ENCODE measurements at regions not wholly inside any gene's neighbourhood (a gene's known extent, or its start where the extent isn't known, plus 50 kb on each side); places are given as distances from the start of the nearest gene placed in this dataset.

- no peak overlapping the region for H3K4me2 ChIP-seq (ENCODE audit: low read length)
Measured at GRCh38 chr12:93229494-93230325, 148.0 kb upstream of the NUDT4 start.

GRCh38 chr12:93230326-93230720 lies 147.4 kb upstream of the NUDT4 start:
- H3K27me3 ChIP-seq (ENCODE audit: insufficient read depth, low read length), result no peaks in the 10 kb centered on the region
- no peaks in the 10 kb centered on the region for H3F3A ChIP-seq (ENCODE audit: insufficient read depth, low read length)
- no peak overlapping the region for H2AFZ ChIP-seq (ENCODE audit: low read length)
- no peaks in the 10 kb centered on the region for H4K20me1 ChIP-seq (ENCODE audit: insufficient read depth, low read length)
- H3K36me3 ChIP-seq (ENCODE audit: insufficient read depth, low read length), result no peaks in the 10 kb centered on the region
- no peaks in the 10 kb centered on the region for H3K79me2 ChIP-seq (ENCODE audit: insufficient read depth, low read length)
- H3K9ac ChIP-seq (ENCODE audit: low read length), result no peak overlapping the region
- TF ChIP-seq EZH2 (IDR thresholded peaks at IDR 0.05; ENCODE audit: borderline replicate concordance, low read length) (no peak), CTCF (IDR thresholded peaks at IDR 0.05; ENCODE audit: low read length) (no peak)
- H3K4me3 ChIP-seq (ENCODE audit: low read depth, low read length, poor library complexity, severe bottlenecking), result no peak overlapping the region
- H3K4me2 ChIP-seq (ENCODE audit: low read length), result no peak overlapping the region
- no peaks in the 10 kb centered on the region for H3K9me3 ChIP-seq (ENCODE audit: low read length)
- no peak overlapping the region for H3K27ac ChIP-seq (ENCODE audit: low read depth, low read length, poor library complexity, severe bottlenecking)
- no peaks in the 10 kb centered on the region for H3K4me1 ChIP-seq (ENCODE audit: insufficient read depth, low read length, severe bottlenecking)
- no peaks in the 10 kb centered on the region for H3K9me2 ChIP-seq (ENCODE audit: low read depth, low read length)

More at GRCh38 chr12:93229494-93230325, 148.0 kb upstream of the NUDT4 start:
- H3K79me2 ChIP-seq (ENCODE audit: insufficient read depth, low read length), result no peaks in the 10 kb centered on the region
- TF ChIP-seq EZH2 (IDR thresholded peaks at IDR 0.05; ENCODE audit: borderline replicate concordance, low read length) (no peak), CTCF (IDR thresholded peaks at IDR 0.05; ENCODE audit: low read length) (no peak)
- H3K4me3 ChIP-seq (ENCODE audit: low read depth, low read length, poor library complexity, severe bottlenecking), result no peak overlapping the region
- H3K9me3 ChIP-seq (ENCODE audit: low read length), result no peaks in the 10 kb centered on the region
- H3F3A ChIP-seq (ENCODE audit: insufficient read depth, low read length), result no peaks in the 10 kb centered on the region
- H3K4me1 ChIP-seq (ENCODE audit: insufficient read depth, low read length, severe bottlenecking), result no peaks in the 10 kb centered on the region
- H3K9me2 ChIP-seq (ENCODE audit: low read depth, low read length), result no peaks in the 10 kb centered on the region
- H3K9ac ChIP-seq (ENCODE audit: low read length), result no peak overlapping the region
- H3K27ac ChIP-seq (ENCODE audit: low read depth, low read length, poor library complexity, severe bottlenecking), result no peak overlapping the region
- H4K20me1 ChIP-seq (ENCODE audit: insufficient read depth, low read length), result no peaks in the 10 kb centered on the region
- H3K27me3 ChIP-seq (ENCODE audit: insufficient read depth, low read length), result no peaks in the 10 kb centered on the region
- H2AFZ ChIP-seq (ENCODE audit: low read length), result no peak overlapping the region
- no peaks in the 10 kb centered on the region for H3K36me3 ChIP-seq (ENCODE audit: insufficient read depth, low read length)

- Histone ChIP-seq H4K20me1 (ENCODE audit: insufficient read depth, low read length) (no peaks in the 10 kb centered on the region), H2AFZ (ENCODE audit: low read length) (no peak overlapping the region), H3K36me3 (ENCODE audit: insufficient read depth, low read length) (no peaks in the 10 kb centered on the region), H3K27ac (ENCODE audit: low read depth, low read length, poor library complexity, severe bottlenecking) (no peak overlapping the region), H3K9me2 (ENCODE audit: low read depth, low read length) (no peaks in the 10 kb centered on the region), H3K4me3 (ENCODE audit: low read depth, low read length, poor library complexity, severe bottlenecking) (no peak overlapping the region), H3K9ac (ENCODE audit: low read length) (no peak overlapping the region), H3K9me3 (ENCODE audit: low read length) (no peaks in the 10 kb centered on the region), H3F3A (ENCODE audit: insufficient read depth, low read length) (no peaks in the 10 kb centered on the region), H3K79me2 (ENCODE audit: insufficient read depth, low read length) (no peaks in the 10 kb centered on the region), H3K27me3 (ENCODE audit: insufficient read depth, low read length) (no peaks in the 10 kb centered on the region), H3K4me1 (ENCODE audit: insufficient read depth, low read length, severe bottlenecking) (no peaks in the 10 kb centered on the region), H3K4me2 (ENCODE audit: low read length) (no peak overlapping the region)
- TF ChIP-seq CTCF (IDR thresholded peaks at IDR 0.05; ENCODE audit: low read length), result no peak
- TF ChIP-seq EZH2 (IDR thresholded peaks at IDR 0.05; ENCODE audit: borderline replicate concordance, low read length), result no peak
Measured at GRCh38 chr12:93231938-93232337, 145.8 kb upstream of the NUDT4 start.
